ENCODE measurements at regions not wholly inside any gene's neighbourhood (a gene's known extent, or its start where the extent isn't known, plus 50 kb on each side); places are given as distances from the start of the nearest gene placed in this dataset.

DNA sequence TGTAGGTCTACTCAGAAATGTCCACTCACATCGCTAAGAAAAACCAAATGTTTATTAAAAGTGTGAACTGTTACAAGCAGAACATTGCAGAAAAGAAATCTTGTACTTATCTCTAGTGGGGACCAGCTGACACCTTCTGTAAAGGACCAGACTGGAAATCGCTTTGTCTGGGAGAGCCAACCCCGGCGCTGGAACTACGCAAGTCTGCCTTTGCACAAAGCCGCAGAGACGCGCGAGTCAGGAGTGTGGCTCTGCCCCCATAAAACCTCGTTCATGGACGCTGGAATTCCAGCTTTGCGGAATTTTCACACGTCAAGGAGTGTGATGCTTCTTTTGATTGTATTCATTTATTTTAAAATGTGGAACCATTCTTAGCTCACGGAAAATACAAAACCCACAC, 141.9 kb upstream of the SALL3 start:
- no peak for DNase-seq (ENCODE audit: low read depth)

DNA sequence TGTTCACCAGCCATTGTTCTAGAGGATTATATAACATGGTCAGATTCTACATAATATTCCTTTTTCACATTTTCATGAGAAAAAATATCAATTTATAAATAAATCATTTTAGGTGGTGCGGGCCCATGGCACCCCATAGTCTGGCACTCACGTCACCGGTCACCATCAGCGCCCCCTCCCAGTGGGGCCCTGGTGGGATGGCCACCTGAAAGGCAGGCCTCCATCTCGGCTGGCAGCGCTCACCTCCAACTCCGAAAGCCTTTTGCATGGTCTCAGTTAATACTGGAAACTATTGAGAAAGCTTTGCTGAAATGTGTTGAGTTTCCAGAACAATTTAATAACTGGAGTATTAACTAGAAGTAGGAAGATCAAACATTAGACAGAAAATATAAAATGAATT, 141.4 kb upstream of the SALL3 start:
- DNase-seq (ENCODE audit: low read depth), result no peak

DNA sequence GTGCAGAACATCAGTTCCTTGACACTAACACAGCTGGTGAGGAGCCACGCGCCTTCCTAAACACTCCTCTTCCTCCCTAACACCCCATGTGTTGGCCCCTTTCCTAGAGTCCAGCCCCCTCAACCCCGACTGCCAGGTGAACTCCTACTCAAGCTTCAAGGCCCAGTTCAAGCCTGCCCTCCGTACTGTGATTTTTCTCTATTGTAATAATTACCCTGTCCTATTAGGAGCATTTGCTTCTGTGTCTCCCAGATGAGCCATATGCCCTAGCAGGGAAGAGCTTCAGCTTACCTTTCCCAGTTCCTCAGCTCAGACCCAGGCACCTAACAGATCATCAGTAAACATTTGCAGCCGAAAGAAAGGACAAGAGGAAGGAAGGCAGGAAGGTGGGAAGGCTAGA, 130.6 kb upstream of the SALL3 start:
- no peak for DNase-seq (ENCODE audit: low read depth)

DNA sequence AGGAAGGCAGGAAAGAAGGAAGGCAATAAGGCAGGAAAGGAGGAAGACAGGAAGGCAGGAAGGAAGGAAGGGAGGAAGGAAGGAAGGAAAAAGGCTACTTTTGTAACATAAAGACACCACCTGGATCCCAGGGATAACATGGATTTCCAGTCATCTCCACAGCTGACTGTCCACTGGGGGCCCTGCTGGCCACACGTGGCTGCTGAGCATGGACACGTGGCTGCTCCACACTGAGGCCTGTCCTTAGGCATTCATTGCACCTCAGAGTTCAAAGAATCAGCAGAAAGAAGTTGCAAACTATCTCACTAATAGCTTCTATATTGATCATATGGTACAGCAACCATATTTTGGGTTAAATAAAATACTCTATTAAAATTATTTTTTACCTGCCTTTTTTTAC, 130.2 kb upstream of the SALL3 start:
- no peak for DNase-seq (ENCODE audit: low read depth)

DNA sequence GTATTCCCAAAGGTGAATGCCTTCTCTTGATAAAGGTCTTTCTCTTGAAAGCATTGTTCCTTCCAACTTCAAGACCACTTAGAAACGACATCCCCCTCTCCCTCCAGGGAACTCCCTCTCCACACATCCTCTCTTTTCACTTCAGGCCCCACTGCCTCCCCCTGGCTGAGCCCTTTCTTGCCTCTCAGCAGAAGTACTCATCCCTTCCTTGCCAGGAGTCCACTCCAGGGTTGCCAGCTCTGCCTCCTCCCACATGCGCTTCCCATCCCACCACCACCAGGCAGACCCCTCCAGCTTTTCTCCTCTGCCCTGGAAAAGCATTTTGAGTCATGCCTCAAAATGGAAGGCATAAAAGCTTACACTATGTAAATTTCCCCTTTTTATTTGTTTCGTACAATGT, 126.3 kb upstream of the SALL3 start:
- no peak for DNase-seq (ENCODE audit: low read depth)

DNA sequence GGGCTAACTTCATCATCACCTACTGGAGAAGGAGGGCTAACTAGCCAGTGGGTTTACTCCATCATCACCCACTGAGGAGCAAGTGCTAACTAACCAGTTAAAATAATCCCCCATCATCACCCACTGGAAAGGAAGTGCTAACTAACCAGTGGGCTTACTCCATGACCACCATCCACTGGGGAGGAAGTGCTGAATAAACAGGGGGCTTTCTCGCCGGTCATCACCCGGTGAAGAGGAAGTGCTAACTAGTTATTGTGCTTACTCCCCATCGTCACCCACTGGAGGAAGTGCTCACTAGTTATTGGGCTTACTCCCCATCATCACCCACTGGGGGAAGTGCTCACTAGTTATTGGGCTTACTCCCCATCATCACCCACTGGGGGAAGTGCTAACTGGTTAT, 124.4 kb upstream of the SALL3 start:
- no peak for DNase-seq (ENCODE audit: low read depth)

DNA sequence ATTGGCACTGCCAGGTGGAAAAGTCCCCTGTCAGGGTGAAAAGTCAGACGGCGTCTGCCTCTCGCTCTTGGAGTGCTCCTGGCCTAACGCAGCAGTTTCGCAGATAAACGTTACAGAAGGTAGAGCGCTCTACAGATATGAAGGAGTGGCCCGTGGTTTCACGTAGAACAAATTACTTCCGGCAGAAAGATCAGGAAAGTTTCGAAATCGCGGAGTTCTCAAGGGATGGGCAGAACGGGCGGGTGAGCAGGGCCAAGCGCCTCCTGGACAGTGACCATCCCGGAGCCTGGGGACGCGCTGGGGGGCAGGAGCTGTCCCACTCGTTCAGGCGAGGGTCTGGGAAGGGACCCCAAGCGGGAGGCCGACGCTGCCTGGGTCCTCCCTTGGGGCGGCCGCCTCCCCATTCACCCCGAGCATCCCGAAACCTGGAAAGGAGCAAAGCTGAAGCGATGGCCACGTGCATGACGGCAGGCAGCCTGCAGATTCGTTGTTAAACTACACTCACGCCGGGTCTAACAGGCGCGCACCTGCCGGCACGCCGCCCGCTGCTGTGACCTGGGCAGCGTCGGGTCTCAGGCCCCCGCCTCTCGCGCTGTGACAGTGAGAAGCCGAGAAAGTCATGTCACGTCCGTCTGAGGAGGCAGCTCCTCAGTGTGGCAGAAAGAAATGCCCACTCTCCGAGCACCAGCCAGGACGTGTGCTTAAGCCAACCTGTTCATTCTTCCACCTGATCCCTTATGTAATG, 122.9 kb upstream of the SALL3 start:
- no peak for DNase-seq (ENCODE audit: low read depth)

DNA sequence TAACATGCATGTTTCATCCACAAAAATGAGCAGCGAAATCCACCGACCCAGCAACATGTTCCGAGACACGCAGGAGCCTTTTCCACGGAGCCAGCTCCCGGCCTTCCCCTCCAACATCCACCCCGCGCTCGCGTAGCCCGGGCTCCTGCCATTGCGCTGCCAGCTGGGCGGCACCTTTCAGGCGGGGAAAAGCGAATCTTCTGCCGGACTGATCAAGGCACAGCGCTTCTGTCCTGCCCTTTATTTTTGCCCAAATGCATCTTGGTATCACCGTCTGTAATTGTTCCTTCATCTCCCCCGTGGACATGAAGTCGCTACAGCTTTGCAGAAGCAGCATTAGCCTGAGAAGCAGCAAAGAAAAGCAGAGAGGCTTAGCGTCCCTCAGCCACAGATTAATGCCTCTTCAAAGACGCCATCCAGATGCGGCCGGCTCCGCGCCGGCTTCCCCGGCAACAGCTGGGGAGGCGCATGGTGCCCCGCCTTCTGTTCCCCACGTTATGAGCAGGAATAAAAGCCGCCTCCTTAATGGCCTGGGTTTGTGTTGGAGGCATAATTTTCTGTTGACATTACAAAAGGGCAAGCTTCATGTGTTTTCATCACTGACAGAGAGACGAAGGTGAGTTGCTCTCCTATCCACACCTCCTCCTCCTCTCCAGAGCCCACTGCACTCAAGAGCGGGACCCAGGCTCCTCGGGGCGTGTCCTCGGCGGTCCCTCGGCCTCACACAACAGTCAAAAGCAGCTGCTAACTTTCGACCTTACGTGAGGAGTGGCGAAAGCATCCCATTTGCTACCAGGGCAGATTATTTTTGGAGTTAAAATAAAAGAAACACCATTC, 122.1 kb upstream of the SALL3 start:
- no peak for DNase-seq (ENCODE audit: low read depth)

DNA sequence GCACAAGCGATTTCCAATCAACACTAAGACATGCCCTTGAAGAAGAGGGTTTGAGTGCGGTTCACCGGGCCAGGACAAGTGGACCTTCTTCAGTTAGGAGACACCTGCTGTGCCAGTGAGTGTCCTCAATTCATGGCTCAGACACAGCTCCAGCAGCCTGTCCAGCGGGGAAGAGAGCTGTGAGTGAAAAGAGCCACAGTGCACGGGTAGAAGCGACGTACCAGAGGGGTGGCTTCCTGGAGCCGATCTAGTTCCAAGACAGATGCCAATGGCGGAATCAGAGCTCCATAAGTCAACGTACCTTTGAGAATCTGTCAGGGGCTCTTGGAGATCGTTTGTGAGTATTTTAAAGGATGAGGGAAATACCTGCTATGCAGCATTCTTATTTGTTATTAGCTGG, 119.9 kb upstream of the SALL3 start:
- no peak for DNase-seq (ENCODE audit: low read depth)

DNA sequence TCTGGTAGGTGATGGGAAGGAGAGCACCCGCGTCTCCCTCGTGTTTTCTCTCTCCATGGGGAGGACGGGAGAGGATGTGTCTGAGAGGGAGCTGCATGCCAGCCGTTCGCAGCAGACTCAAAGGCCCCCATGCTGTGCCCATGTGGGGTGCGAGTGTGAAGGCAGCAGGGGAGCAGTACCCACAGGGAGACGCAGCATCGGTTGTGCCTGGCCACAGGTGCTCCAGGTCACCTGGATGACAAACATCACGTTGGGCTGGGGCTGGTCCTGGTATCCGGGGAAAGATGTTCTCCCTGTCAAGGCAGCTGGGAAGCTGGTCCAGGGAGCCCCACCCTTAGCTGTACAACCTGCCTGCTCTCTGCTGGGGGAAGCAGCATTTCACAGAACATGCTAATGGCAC, 119.5 kb upstream of the SALL3 start:
- no peak for DNase-seq (ENCODE audit: low read depth)

DNA sequence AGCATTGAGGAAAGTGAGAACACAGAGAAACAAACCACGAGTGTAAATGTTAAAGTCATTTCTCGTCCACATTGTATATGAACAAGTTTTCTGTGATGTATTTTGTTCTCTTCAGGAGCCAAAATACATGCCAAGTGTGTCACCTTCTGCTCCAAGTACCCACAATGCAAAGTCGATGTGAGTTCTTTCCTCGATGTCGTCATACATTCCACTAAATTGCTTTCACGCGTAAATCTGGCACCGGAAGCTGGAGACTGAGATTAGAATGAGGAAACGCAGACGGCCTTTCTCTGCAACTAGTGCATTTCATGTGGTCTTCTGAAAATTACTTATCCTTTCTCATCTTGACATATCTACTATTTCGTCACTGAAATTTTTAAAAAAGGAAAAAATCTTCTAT, 118.5 kb upstream of the SALL3 start:
- DNase-seq (ENCODE audit: low read depth), result no peak

DNA sequence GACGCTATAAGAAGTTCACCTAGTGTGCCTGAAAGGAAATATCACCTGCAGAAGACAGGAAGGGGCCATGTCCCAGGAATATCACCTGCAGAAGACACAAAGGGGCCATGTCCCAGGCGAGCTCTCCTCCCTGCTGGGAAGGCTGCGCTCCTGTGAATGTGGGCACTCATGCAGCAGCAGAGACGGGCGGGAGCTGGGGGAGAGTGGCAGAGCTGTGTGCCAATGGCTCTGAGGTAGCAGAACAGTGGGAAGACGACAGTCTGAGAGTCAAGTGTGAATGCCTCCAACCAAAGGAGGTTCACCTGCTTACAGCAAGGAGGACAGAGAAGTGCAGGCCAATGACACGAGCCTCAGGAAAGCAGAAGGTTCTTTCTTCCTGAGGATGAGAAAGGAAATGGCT, 117.9 kb upstream of the SALL3 start:
- DNase-seq (ENCODE audit: low read depth), result no peak

DNA sequence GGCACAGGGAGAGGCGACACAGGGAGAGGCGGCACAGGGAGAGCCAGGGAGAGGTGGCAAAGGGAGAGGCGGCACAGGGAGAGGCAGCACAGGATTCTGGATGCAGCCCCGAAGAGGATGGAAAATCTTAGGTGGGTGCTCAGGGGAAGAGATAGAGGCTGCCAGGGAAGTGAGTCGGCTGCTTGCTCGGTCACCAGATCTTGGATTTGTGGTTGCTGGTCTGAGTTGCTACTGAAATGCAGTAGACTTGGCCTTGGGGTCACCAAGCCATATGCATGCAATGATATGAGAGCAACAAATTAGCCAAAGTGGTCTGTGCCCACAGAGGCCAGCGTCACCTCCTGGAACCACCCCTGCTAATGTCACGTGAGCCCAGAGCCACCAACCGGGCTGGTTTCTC, 117.2 kb upstream of the SALL3 start:
- no peak for DNase-seq (ENCODE audit: low read depth)

DNA sequence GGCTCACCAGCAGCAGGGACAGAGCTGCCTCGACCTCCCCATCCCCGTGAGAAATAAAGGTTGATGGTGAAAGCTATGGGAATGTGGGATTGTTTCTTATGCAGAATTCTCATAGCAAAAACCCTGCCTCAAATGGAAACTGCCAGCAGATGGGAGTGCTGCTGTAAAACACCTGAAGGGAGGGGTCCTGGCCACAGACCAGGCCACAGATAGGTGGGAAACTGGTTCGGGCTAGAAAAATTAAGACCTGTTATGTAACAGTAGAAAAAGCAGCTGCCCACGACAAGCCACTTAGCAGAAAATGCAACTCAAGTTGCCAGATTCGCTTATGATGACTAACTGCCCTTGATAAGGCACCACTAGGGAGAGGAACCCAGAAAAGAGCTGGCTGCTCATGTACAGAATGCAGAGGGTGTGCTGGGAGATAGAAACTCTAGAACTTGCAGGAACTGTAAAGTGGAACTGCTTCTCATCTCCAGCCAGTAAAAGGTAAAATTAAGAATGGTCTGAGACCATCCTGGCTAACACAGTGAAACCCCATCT, 114.5 kb upstream of the SALL3 start:
- no peak for DNase-seq (ENCODE audit: low read depth)

DNA sequence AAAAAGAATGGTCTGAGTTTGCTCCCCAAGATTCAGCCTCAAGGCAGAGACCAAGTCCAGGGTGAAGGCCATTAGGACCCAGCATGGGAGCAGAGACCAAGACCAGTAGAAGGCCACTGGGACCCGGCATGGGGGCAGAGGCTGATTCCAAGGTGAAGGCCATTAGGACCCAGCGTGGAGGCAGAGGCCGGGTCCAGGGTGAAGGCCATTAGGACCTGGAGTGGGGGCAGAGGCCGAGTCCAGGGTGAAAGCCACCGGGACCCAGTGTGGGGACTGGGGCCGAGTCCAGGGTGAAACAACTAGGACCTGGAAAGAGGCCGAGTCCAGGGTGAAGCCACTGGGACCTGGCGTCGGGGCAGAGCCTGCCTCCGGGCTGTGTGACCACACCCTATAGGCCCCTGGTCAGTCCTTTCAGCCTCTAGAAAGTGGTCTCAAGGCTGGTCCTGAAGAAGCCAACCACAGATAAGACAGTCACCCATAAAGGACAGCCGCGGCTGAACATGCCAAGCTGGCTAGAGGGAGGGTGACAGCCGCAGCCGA, 113.8 kb upstream of the SALL3 start:
- no peak for DNase-seq (ENCODE audit: low read depth)

DNA sequence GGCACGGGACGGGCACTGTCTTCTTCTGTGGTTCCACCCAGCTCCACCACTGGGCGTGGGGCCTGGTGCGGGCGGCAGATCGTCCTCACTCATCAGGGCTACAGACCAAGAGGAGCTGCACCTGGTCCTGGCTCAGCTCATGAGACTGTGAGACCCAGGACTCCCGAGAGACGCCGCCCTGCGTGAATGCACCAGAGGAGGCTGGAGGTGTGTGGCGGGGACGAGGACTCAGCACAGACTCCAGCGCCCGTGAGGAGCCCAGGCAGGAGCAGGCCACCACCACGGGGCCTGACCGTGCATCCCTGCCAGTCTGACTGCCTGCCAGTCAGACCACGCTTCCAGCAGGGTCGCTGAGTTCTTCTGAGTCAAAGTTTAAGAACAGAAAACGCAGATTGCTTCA, 112.5 kb upstream of the SALL3 start:
- no peak for DNase-seq (ENCODE audit: low read depth)

DNA sequence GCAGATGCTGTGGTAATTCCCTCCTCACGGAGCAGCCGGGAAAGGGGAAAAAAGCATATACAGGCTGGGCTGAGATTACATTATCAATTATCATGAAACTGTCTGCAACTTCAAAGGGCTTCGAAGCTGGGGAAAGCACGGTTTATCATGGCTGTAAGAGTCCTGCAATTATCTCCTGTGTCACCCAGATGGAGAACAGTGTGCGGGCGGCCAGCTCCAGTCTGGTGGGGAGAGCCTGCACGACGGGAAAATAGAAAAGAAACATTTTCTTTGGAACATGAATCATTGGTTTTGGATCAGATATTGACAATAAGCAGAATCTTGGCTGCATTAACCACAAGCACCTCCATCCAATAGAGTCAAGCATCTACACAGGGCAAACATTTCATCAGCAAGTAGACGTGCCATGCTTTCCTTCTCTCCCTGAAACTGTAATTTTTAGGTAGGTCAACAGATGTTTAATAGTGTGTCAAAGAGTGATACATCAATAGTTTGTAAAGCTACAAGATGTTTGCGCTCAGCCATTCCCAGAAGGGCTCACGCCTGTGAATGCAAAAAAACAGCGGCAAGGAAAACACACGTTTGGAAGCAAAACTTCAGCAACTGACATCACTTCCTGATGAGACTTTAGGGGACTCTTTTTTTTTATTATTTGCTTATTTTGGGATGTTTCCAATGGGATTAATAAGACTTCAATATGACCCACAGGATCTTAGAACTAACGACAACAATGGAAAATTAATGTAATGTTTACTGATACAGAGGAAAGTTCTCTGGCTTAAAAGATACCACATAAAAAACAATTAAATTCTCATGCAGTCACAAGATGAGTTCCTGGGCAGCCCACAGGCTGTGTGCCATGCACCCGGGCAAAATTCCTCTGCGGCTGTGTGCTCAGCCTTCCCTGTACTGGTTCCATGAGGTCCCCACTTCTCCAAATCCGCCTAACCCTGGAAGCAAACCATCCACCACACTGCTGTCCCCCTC, 111.0 kb upstream of the SALL3 start:
- DNase-seq (ENCODE audit: low read depth), result no peak

DNA sequence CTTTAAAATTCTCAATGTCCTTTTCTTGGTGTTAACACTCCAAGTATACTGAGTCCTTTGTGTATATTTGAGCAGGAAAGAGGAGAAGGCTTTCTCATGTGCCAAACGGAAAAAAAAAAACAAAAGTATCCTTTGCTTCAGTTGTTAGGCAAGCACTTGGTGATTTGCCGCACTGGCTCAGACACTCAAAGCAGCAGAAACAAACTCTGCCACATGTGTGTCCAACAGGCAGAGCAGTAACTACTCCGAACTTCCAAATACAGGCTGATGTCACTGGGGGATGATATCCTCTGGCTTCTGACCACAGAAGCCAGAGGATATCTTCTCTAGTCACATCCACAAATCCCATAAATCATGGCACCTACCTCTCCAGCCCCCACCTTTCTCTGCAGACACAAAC, 108.0 kb upstream of the SALL3 start:
- DNase-seq (ENCODE audit: low read depth), result no peak

DNA sequence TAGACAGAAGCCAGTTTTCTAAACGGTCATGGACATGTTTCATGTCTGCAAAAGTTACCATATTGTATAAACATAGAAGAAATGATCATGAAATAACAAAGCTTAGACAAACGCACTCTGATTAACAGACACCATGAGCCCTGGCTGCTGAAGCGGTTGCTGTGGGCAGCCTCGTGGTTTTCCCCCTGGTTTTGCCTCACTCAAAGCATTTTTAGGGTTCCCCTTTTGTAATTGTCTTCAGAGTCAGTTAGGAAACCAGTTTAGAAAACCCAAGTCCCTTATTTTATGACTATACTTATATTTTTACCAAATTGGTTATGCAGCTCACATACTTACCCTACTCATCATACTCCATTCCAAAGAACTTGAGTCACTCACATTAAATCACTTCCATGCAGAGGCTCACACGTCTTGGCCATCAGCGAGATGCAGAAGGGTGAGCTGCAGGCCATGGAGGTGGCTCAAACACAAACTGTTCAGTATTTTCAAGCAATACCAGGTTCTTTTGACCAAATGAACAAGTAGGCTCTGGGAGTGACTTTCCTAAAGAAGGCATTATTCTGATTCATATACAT, 105.6 kb upstream of the SALL3 start:
- peak; percentile 62 for DNase-seq (ENCODE audit: low read depth)

DNA sequence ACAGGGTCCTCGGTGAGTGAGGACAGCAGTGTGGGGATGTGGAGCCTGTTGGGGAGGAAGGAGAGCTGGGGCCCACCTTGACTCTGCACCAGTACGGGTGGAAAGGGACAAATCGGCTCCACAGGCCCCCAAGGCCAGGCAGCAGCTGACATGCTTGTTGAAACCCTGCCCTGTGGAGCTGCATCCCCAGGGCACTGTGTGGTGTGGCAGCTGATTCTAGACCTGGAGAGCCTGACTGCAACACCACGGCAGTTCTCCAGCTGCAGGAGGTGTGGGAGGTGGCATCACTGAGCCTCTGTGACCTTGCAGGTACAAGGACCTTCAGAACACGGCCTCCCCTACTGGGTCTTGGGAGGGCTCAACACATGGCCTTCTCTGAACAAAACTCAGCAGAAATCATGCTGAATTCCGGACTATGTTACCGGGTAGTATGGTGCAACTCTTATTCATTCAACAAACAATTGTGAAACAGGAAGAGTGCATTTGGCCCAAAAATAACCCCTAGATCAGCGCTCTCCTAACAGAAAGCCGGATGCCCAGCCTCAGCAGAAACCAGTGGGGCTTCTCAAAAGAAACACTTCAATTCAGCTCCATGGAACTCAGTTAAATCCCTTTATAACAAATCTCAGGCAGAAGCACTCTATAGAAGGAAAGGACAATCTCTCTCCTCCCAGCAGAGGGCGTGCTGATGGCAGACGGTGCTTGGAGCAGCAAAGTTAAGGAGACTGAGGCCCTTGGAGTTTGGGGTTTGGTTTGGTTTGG, 104.4 kb upstream of the SALL3 start:
- peak; percentile 50 for DNase-seq (ENCODE audit: low read depth)

Measured in Daoy (cell line).